ENCODE measurements at regions not wholly inside any gene's neighbourhood (a gene's known extent, or its start where the extent isn't known, plus 50 kb on each side); places are given as distances from the start of the nearest gene placed in this dataset.

- Histone ChIP-seq H3K36me3 (ENCODE audit: control insufficient read depth, insufficient read depth, low read length) (no peaks in the 10 kb centered on the region), H3K9me3 (ENCODE audit: control insufficient read depth, low read depth, low read length) (no peaks in the 10 kb centered on the region), H3K27me3 (ENCODE audit: control insufficient read depth, insufficient read depth, low read length) (no peaks in the 10 kb centered on the region), H3K4me3 (ENCODE audit: low read length) (no peak overlapping the region), H3K4me1 (ENCODE audit: control insufficient read depth, insufficient read depth, low read length) (no peaks in the 10 kb centered on the region), H3K27ac (ENCODE audit: low read length) (no peak overlapping the region)
- no CpG with 5 or more reads among the region's 5 CpGs for WGBS (ENCODE audit: insufficient coverage, low lambda C conversion rate)
- DNase-seq, result no peak
Measured at GRCh38 chr2:14720319-14720718, 87.8 kb downstream of the LRATD1 start.

- Histone ChIP-seq H3K4me1 (ENCODE audit: control insufficient read depth, insufficient read depth, low read length) (no peaks in the 10 kb centered on the region), H3K27me3 (ENCODE audit: control insufficient read depth, insufficient read depth, low read length) (no peaks in the 10 kb centered on the region), H3K36me3 (ENCODE audit: control insufficient read depth, insufficient read depth, low read length) (no peaks in the 10 kb centered on the region), H3K9me3 (ENCODE audit: control insufficient read depth, low read depth, low read length) (no peaks in the 10 kb centered on the region), H3K4me3 (ENCODE audit: low read length) (no peak overlapping the region), H3K27ac (ENCODE audit: low read length) (no peak overlapping the region)
- no peak for DNase-seq
- WGBS (ENCODE audit: insufficient coverage, low lambda C conversion rate), result 100% methylated on average over 1 of the region's 2 CpGs
Measured at GRCh38 chr2:14720739-14721138, 88.2 kb downstream of the LRATD1 start.

GRCh38 chr2:14722904-14723570, 90.5 kb downstream of the LRATD1 start:
- no peaks in the 10 kb centered on the region for H3K27me3 ChIP-seq (ENCODE audit: control insufficient read depth, insufficient read depth, low read length)
- H3K4me1 ChIP-seq (ENCODE audit: control insufficient read depth, insufficient read depth, low read length), result no peaks in the 10 kb centered on the region
- no peak overlapping the region for H3K4me3 ChIP-seq (ENCODE audit: low read length)
- WGBS (ENCODE audit: insufficient coverage, low lambda C conversion rate), result 100% methylated on average over 1 of the region's 3 CpGs
- H3K36me3 ChIP-seq (ENCODE audit: control insufficient read depth, insufficient read depth, low read length), result no peaks in the 10 kb centered on the region
- no peak for DNase-seq
- no peaks in the 10 kb centered on the region for H3K9me3 ChIP-seq (ENCODE audit: control insufficient read depth, low read depth, low read length)
- no peak overlapping the region for H3K27ac ChIP-seq (ENCODE audit: low read length)

- no peaks in the 10 kb centered on the region for H3K27me3 ChIP-seq (ENCODE audit: control insufficient read depth, insufficient read depth, low read length)
- H3K9me3 ChIP-seq (ENCODE audit: control insufficient read depth, low read depth, low read length), result no peaks in the 10 kb centered on the region
- H3K4me3 ChIP-seq (ENCODE audit: low read length), result no peak overlapping the region
- H3K36me3 ChIP-seq (ENCODE audit: control insufficient read depth, insufficient read depth, low read length), result no peaks in the 10 kb centered on the region
- WGBS (ENCODE audit: insufficient coverage, low lambda C conversion rate), result 66% methylated on average over 4 of the region's 5 CpGs
- no peaks in the 10 kb centered on the region for H3K4me1 ChIP-seq (ENCODE audit: control insufficient read depth, insufficient read depth, low read length)
- no peak overlapping the region for H3K27ac ChIP-seq (ENCODE audit: low read length)
- no peak for DNase-seq
Measured at GRCh38 chr2:14723684-14724083, 91.2 kb downstream of the LRATD1 start.

GRCh38 chr2:14735696-14736095, 103.2 kb downstream of the LRATD1 start:
- Histone ChIP-seq H3K27ac (ENCODE audit: low read length) (no peak overlapping the region), H3K36me3 (ENCODE audit: control insufficient read depth, insufficient read depth, low read length) (no peaks in the 10 kb centered on the region), H3K4me3 (ENCODE audit: low read length) (no peak overlapping the region), H3K4me1 (ENCODE audit: control insufficient read depth, insufficient read depth, low read length) (no peaks in the 10 kb centered on the region), H3K9me3 (ENCODE audit: control insufficient read depth, low read depth, low read length) (no peaks in the 10 kb centered on the region), H3K27me3 (ENCODE audit: control insufficient read depth, insufficient read depth, low read length) (no peaks in the 10 kb centered on the region)
- WGBS (ENCODE audit: insufficient coverage, low lambda C conversion rate), result no CpG with 5 or more reads among the region's 4 CpGs
- no peak for DNase-seq

- no peak for DNase-seq
- Histone ChIP-seq H3K36me3 (ENCODE audit: control insufficient read depth, insufficient read depth, low read length) (no peaks in the 10 kb centered on the region), H3K27me3 (ENCODE audit: control insufficient read depth, insufficient read depth, low read length) (no peaks in the 10 kb centered on the region), H3K9me3 (ENCODE audit: control insufficient read depth, low read depth, low read length) (no peaks in the 10 kb centered on the region), H3K4me1 (ENCODE audit: control insufficient read depth, insufficient read depth, low read length) (no peaks in the 10 kb centered on the region), H3K4me3 (ENCODE audit: low read length) (no peak overlapping the region), H3K27ac (ENCODE audit: low read length) (no peak overlapping the region)
- no CpG with 5 or more reads among the region's 1 CpG for WGBS (ENCODE audit: insufficient coverage, low lambda C conversion rate)
Measured at GRCh38 chr2:14737201-14737600, 104.7 kb downstream of the LRATD1 start.

- DNase-seq, result no peak
- no CpG with 5 or more reads among the region's 1 CpG for WGBS (ENCODE audit: insufficient coverage, low lambda C conversion rate)
Measured at GRCh38 chr2:14743861-14744260, 111.3 kb downstream of the LRATD1 start.

GRCh38 chr2:14745288-14746076, 113.0 kb downstream of the LRATD1 start:
- no peaks in the 10 kb centered on the region for H3K4me1 ChIP-seq (ENCODE audit: control insufficient read depth, insufficient read depth, low read length)
- WGBS (ENCODE audit: insufficient coverage, low lambda C conversion rate), result no CpG with 5 or more reads among the region's 9 CpGs
- H3K9me3 ChIP-seq (ENCODE audit: control insufficient read depth, low read depth, low read length), result peaks cover 5% of the 10 kb centered on the region
- DNase-seq, result no peak
- H3K27me3 ChIP-seq (ENCODE audit: control insufficient read depth, insufficient read depth, low read length), result no peaks in the 10 kb centered on the region
- H3K36me3 ChIP-seq (ENCODE audit: control insufficient read depth, insufficient read depth, low read length), result no peaks in the 10 kb centered on the region
- H3K4me3 ChIP-seq (ENCODE audit: low read length), result no peak overlapping the region
- no peak overlapping the region for H3K27ac ChIP-seq (ENCODE audit: low read length)

More at GRCh38 chr2:14743861-14744260, 111.3 kb downstream of the LRATD1 start:
- no peak overlapping the region for H3K4me3 ChIP-seq (ENCODE audit: low read length)
- no peak overlapping the region for H3K27ac ChIP-seq (ENCODE audit: low read length)
- no peaks in the 10 kb centered on the region for H3K36me3 ChIP-seq (ENCODE audit: control insufficient read depth, insufficient read depth, low read length)
- peaks cover 5% of the 10 kb centered on the region for H3K9me3 ChIP-seq (ENCODE audit: control insufficient read depth, low read depth, low read length)
- H3K27me3 ChIP-seq (ENCODE audit: control insufficient read depth, insufficient read depth, low read length), result no peaks in the 10 kb centered on the region
- H3K4me1 ChIP-seq (ENCODE audit: control insufficient read depth, insufficient read depth, low read length), result no peaks in the 10 kb centered on the region

GRCh38 chr2:14746133-14746532, 113.6 kb downstream of the LRATD1 start:
- DNase-seq, result no peak
- no CpG with 5 or more reads among the region's 7 CpGs for WGBS (ENCODE audit: insufficient coverage, low lambda C conversion rate)
- H3K27me3 ChIP-seq (ENCODE audit: control insufficient read depth, insufficient read depth, low read length), result no peaks in the 10 kb centered on the region

GRCh38 chr2:14747447-14747846, 114.9 kb downstream of the LRATD1 start:
- 95% methylated on average over 3 of the region's 5 CpGs for WGBS (ENCODE audit: insufficient coverage, low lambda C conversion rate)
- Histone ChIP-seq H3K4me3 (ENCODE audit: low read length) (no peak overlapping the region), H3K4me1 (ENCODE audit: control insufficient read depth, insufficient read depth, low read length) (no peaks in the 10 kb centered on the region), H3K27me3 (ENCODE audit: control insufficient read depth, insufficient read depth, low read length) (no peaks in the 10 kb centered on the region), H3K36me3 (ENCODE audit: control insufficient read depth, insufficient read depth, low read length) (no peaks in the 10 kb centered on the region), H3K27ac (ENCODE audit: low read length) (no peak overlapping the region), H3K9me3 (ENCODE audit: control insufficient read depth, low read depth, low read length) (peaks cover 5% of the 10 kb centered on the region)
- no peak for DNase-seq

More at GRCh38 chr2:14746133-14746532, 113.6 kb downstream of the LRATD1 start:
- no peak overlapping the region for H3K4me3 ChIP-seq (ENCODE audit: low read length)
- no peaks in the 10 kb centered on the region for H3K36me3 ChIP-seq (ENCODE audit: control insufficient read depth, insufficient read depth, low read length)
- no peak overlapping the region for H3K27ac ChIP-seq (ENCODE audit: low read length)
- H3K4me1 ChIP-seq (ENCODE audit: control insufficient read depth, insufficient read depth, low read length), result no peaks in the 10 kb centered on the region
- H3K9me3 ChIP-seq (ENCODE audit: control insufficient read depth, low read depth, low read length), result peaks cover 5% of the 10 kb centered on the region
